GM19238 (cell line): ENCODE measurements at regions not wholly inside any gene's neighbourhood (a gene's known extent, or its start where the extent isn't known, plus 50 kb on each side); places are given as distances from the start of the nearest gene placed in this dataset.
"Not testable (repeated sequence)": the region's sequence is repeated elsewhere in the genome, so short reads cannot be mapped to it uniquely, and the experiment has no call there.

Experiments used
- DNase-seq: peaks from one replicate; pipeline ENCODE4 v3.0.0; 2011; ENCODE audit warnings: low spot score; ENCODE audit not compliant: insufficient read length

GRCh38 chr12:83476695-83477690, 790.3 kb downstream of the TMTC2 start:
- DNase-seq: no peak

DNA sequence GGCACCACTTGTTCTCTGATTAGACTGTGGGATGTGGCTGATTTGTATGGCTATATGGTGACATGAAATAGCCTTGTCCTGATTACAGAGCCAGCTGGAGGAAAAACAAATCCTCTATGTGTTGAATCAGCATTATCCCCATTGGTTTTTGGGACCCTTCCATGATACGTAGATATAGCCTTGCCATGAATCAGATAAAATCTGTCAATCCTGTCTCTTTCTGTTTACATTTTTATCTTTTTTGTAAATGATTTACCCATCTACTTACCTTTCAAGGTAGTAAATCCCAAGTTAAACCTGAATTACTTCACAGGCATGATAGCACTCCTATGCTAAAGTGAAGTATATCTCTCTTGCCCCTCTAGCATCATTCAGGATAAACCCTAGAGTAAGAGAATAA, 789.3 kb downstream of the TMTC2 start:
- DNase-seq: no peak

GRCh38 chr12:83474369-83474768, 787.7 kb downstream of the TMTC2 start:
- DNase-seq: no peak

- DNase-seq: peak; percentile 0
These were observed 786.8 kb downstream of the TMTC2 start for GRCh38 chr12:83473408-83474095.

- DNase-seq: no peak
These were observed 786.1 kb downstream of the TMTC2 start for GRCh38 chr12:83472772-83473171.

DNA sequence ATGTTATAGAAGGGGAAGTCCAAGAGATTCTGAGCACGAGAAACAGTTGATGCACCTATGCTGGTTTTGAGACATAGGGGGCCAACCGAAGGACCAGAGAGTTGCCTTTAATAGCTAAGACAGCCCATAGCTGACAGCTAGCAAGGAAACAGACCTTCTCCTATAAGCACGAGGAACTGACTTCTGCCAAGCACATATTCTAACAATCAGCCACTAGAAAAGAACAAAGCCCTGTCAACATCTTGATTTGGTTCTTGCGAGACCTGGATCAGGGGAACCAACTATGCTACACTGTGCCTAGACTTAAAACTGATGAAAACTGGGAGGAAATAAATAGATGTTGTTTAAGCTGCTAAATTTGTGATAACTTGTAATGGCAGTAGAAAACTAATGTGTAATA, 785.6 kb downstream of the TMTC2 start:
- DNase-seq: no peak

GRCh38 chr12:83471341-83471740, 784.6 kb downstream of the TMTC2 start:
- DNase-seq: no peak

DNA sequence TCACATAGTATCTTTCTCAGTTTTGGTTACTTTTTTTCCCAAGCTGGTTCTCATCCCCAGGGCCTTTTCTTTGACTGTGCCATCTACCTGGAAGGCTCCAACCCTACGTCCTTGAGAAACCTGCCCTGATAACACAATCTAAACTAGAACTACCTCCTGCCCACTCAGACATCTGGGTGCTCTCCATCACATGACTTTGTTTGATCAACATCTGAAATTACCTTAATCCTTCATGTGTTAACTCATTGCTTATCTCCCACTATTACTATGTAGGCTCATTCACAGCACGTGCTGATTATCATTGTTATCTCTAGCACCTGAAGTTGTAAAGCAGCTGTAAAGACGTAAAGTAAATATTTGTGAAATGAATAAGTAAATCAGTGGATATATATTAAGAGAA, 784.0 kb downstream of the TMTC2 start:
- no peak for DNase-seq

DNA sequence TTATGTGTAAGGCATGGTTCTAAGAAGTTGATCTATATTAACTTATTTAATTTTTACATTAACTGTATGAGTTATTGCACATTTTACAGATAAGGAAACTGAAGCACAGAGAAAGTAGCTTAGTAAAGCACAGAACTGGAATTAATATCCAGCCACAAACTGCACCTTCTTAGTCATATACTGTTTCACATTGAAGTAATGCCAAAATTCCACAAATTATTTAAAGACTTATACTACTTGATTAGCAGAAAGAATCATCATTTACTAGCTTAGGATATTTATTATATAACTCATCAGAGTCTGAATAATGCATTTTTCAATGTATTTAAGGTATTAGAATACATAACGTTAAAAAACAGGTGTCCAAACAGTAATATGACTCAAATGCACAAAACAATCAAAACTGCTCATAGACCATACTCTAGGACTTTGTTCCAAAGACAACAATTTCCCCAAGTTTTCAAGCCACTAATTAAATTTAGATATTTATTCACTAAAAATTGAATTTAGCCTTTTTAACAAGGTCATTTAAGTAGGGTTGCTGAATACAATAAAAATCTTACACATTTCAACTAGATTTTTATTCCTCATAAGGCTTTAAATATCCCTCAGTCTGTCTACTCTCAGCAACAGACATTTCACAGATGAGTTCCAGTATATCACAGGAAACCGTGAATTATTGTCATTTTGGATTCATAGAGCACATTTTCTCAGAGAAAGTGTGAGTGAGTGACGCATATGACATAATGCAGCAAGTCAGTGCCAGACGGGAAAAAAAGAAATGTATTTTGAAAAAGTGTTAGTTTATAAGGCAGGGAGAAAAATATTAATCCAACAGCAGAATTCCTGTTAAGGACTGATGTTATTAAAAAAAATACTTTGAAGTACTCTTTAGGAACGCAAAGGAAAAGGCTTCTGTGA, 782.5 kb downstream of the TMTC2 start:
- DNase-seq: no peak

- DNase-seq: no peak
These were observed 778.9 kb downstream of the TMTC2 start for GRCh38 chr12:83465632-83466031.

GRCh38 chr12:83462419-83462818, 775.7 kb downstream of the TMTC2 start:
- DNase-seq: no peak

DNA sequence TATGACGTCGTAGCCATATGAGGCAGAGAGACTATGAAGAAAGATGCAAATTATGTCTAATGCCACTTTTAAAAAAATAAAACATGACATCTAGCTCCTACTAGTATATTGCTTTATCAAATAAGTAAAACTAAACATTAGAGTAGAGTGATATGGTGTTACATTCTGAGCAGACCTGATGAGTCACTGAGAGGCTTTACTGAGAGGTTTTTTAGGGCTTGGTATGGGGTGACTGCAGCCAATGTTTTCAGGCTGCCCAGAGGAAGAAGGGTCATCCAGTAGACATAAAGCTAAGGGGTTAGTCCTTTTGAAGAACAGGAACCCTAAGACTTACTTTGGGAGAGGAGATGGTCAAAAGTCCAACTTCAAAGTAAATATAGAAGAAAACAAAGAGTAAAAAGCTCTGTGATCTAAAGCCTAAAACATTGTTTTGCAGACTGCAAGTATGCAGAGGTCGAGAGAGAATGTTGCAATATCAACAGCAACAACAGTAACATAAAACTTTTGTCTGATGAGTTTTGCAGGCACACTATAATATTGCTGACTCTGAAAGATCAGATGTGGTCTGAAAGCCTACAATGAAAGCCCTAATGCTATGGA, 774.7 kb downstream of the TMTC2 start:
- no peak for DNase-seq

- no peak for DNase-seq
These were observed 764.5 kb downstream of the TMTC2 start for GRCh38 chr12:83451189-83451588.

DNA sequence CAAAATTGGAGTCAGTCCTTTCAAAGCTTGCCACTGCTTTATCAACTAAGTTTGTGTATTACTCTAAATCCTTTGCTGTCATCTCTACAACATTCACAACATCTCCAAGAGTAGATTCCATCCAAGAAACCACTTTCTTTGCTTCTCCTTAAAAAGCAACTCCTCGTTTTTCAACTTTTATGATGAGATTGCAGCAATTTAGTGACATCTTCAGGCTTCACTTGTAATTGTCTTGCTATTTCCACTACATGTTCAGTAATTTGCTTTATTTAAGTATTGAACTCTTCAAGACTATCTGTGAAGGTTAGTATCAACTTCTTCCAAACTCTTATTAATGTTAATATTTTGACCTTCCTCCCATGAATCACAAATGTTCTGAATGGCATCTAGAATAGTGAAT, 747.9 kb downstream of the TMTC2 start:
- no peak for DNase-seq

DNA sequence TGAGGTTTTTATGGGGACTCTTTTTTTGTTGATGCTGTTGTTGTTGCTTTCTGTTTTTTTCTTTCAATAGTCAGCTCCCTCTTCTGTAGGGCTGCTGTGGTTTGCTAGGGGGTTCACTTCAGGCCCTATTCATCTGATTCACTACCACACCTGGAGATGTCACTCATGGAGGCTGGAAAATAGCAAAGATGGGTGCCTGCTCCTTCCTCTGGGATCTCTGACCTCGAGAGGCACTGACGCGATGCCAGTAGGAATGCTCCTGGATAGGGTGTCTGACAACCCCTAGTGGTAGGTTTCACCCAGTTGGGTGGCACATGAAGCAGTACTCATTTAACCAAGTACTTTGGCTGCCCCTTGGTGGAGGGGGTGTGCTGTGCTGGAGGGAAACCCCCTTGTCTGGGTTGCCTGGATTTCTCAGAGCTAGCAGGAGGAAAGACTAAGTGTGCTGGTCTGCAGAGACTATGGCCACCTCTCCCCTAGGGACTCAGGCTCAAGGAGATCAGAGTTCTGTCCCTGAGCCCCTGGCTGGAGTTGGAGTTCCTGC, 745.5 kb downstream of the TMTC2 start:
- DNase-seq: no peak

- not testable (repeated sequence) for DNase-seq
These were observed 741.0 kb downstream of the TMTC2 start for GRCh38 chr12:83427586-83428136.

DNA sequence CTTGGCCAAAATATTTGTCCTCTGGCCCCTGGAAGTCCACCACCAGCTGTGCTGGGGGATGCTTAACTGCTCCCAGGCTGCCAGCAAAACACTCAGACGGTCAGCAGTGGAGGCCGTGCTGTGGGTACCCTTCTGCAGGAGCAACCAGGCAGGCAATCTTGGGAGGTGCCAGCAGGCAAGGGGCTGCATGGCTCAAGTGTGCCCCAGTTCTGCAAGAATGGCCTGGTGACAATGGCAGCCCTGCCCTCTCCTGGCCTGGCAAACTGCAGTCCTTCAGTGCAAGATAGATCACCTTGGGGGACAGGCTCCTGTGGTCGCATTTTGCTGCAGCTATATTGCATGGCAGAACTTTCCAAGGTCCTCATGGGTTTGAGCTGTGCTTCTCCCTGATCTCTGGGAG, 728.3 kb downstream of the TMTC2 start:
- DNase-seq: no peak

- no peak for DNase-seq
These were observed 722.1 kb downstream of the TMTC2 start for GRCh38 chr12:83408851-83409250.

- DNase-seq: no peak
These were observed 721.4 kb downstream of the TMTC2 start for GRCh38 chr12:83408146-83408545.

- DNase-seq: no peak
These were observed 717.8 kb downstream of the TMTC2 start for GRCh38 chr12:83404521-83404920.
